ENCODE measurements at regions not wholly inside any gene's neighbourhood (a gene's known extent, or its start where the extent isn't known, plus 50 kb on each side); places are given as distances from the start of the nearest gene placed in this dataset.

GRCh38 chr17:72504783-72505182, 384.0 kb downstream of the SOX9 start:
- TF ChIP-seq, protein P1, sequence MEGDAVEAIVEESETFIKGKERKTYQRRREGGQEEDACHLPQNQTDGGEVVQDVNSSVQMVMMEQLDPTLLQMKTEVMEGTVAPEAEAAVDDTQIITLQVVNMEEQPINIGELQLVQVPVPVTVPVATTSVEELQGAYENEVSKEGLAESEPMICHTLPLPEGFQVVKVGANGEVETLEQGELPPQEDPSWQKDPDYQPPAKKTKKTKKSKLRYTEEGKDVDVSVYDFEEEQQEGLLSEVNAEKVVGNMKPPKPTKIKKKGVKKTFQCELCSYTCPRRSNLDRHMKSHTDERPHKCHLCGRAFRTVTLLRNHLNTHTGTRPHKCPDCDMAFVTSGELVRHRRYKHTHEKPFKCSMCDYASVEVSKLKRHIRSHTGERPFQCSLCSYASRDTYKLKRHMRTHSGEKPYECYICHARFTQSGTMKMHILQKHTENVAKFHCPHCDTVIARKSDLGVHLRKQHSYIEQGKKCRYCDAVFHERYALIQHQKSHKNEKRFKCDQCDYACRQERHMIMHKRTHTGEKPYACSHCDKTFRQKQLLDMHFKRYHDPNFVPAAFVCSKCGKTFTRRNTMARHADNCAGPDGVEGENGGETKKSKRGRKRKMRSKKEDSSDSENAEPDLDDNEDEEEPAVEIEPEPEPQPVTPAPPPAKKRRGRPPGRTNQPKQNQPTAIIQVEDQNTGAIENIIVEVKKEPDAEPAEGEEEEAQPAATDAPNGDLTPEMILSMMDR (conservative IDR thresholded peaks at IDR 0.05 in 1 of 2, IDR thresholded peaks at IDR 0.05 in 1 of 2; ENCODE audit: low read depth in 1 of 2, low read length in 2 of 2), result no peak
- TF ChIP-seq EZH2 (IDR thresholded peaks at IDR 0.05; ENCODE audit: low read length, missing control alignments), result no peak

Data from fibroblast of lung (primary cell).